Stomach (tissue), 8 donors: ENCODE measurements at regions not wholly inside any gene's neighbourhood (a gene's known extent, or its start where the extent isn't known, plus 50 kb on each side); places are given as distances from the start of the nearest gene placed in this dataset.

Experiments used
- DNase-seq, 2 donors: peaks; one replicate each; pipeline versions ENCODE4 v3.0.0 to v3.0.0-alpha.2; 2013 to 2019
- H3K27ac ChIP-seq, 5 donors: fragments of 200-600 bp in 4 of 5; sonication (generic) in 4 of 5; one replicate each; pipeline ENCODE4 v1.5.1; 2013 to 2019; ENCODE audit warnings: mild to moderate bottlenecking in 1 of 5, moderate library complexity in 1 of 5
- H3K27me3 ChIP-seq, 3 donors: fragments of 200-600 bp; sonication (generic); one replicate each; pipeline ENCODE4 v1.5.1; 2017 to 2019; ENCODE audit warnings: mixed run types in 1 of 3
- H3K36me3 ChIP-seq, 4 donors: fragments of 200-600 bp; sonication (generic); 1 replicate in 3 of 4; 2 replicates in 1 of 4; pipeline ENCODE4 v1.5.1; 2016 to 2019
- H3K4me1 ChIP-seq, 4 donors: fragments of 200-600 bp; sonication (generic); one replicate each; pipeline ENCODE4 v1.5.1; 2016 to 2019
- H3K4me3 ChIP-seq, 4 donors: fragments of 200-600 bp; sonication (generic) in 3 of 4; one replicate each; pipeline ENCODE4 v1.5.1; 2016 to 2019; ENCODE audit warnings: mild to moderate bottlenecking in 1 of 4
- H3K9me3 ChIP-seq, 4 donors: fragments of 200-600 bp; sonication (generic); one replicate each; pipeline ENCODE4 v1.5.1; 2016 to 2019
- CTCF ChIP-seq, 7 experiments: fragments of 450-650 bp in 4 of 7; fragments of 200-600 bp in 3 of 7; sonication (generic) in 3 of 7; IDR thresholded peaks; one replicate each; pipeline ENCODE4 v1.5.1; 2016 to 2019; ENCODE audit warnings: antibody characterized with exemption in 7 of 7, control low read depth in 2 of 7, mild to moderate bottlenecking in 1 of 7
- EP300 ChIP-seq: sonication (generic); formaldehyde crosslinking; IDR thresholded peaks from one replicate; pipeline ENCODE4 v1.6.1; 2017; ENCODE audit warnings: antibody characterized with exemption
- POLR2A ChIP-seq, 4 donors: fragments of 450-650 bp; IDR thresholded peaks; one replicate each; pipeline ENCODE4 v1.6.1; 2016; ENCODE audit warnings: antibody characterized with exemption in 4 of 4, control low read depth in 2 of 4, mild to moderate bottlenecking in 1 of 4, moderate library complexity in 1 of 4
- POLR2AphosphoS5 ChIP-seq, 3 donors: sonication (generic); formaldehyde crosslinking; IDR thresholded peaks; one replicate each; pipeline ENCODE4 v1.6.1; 2016; ENCODE audit warnings: antibody characterized with exemption in 3 of 3
- WGBS, 5 donors: extraction: QIAGEN DNeasy Blood & Tissue Kit in 3 of 5; methylation state at CpG; one replicate each; pipeline versions ENCODE4 v1.1.5 to v1.1.7; 2013 to 2018; 5-methylcytosine and 5-hydroxymethylcytosine counted together
- intact Hi-C: fragments of 100-400 bp; cut with DNase I; formaldehyde crosslinking; loops from one replicate; pipeline ENCODE4 v1.15.1; 2023; ENCODE audit warnings: low total_unique reads
- donor health status: healthy with polysubstance abuse.
- donor health status: Bipolar disorder and iron deficiency.
- donor health status: healthy.

- TF ChIP-seq POLR2AphosphoS5 (IDR thresholded peaks at IDR 0.05), result no peak
- no peak for TF ChIP-seq EP300
- Histone ChIP-seq H3K27me3 (peaks cover 0 to 4% (median 0%) of the 10 kb centered on the region in 3 donors), H3K4me1 (peaks cover 0 to 6% (median 0%) of the 10 kb centered on the region in 4 donors), H3K9me3 (no peaks in the 10 kb centered on the region), H3K36me3 (no peaks in the 10 kb centered on the region), H3K4me3 (no peak overlapping the region), H3K27ac (no peak overlapping the region)
- DNase-seq, result no peak
- intact Hi-C loops, result no loop called here
- WGBS, 5 donors, result 65 to 85% (median 71%) methylated on average over 4 of the region's 4 CpGs
These were observed 87.9 kb upstream of the WASF3 start for GRCh38 chr13:26469602-26470001.

GRCh38 chr13:26471807-26472206, 85.7 kb upstream of the WASF3 start:
- intact Hi-C loops, result no loop called here
- Histone ChIP-seq H3K36me3 (no peaks in the 10 kb centered on the region), H3K9me3 (no peaks in the 10 kb centered on the region), H3K4me1 (peaks cover 0 to 16% (median 3%) of the 10 kb centered on the region in 4 donors), H3K27ac (no peak overlapping the region), H3K27me3 (peaks cover 0 to 19% (median 0%) of the 10 kb centered on the region in 3 donors), H3K4me3 (no peak overlapping the region)
- WGBS, 5 donors, result 78 to 88% (median 86%) methylated on average over 8 of the region's 8 CpGs
- DNase-seq, result no peak
- TF ChIP-seq EP300, result no peak
- TF ChIP-seq POLR2A (IDR thresholded peaks at IDR 0.05), result no peak
- no peak for TF ChIP-seq POLR2AphosphoS5 (IDR thresholded peaks at IDR 0.05)
- TF ChIP-seq CTCF (IDR thresholded peaks at IDR 0.05), result no peak

GRCh38 chr13:26473571-26474230, 83.8 kb upstream of the WASF3 start:
- Histone ChIP-seq H3K27ac (no peak overlapping the region), H3K9me3 (no peaks in the 10 kb centered on the region), H3K27me3 (peaks cover 0 to 19% (median 0%) of the 10 kb centered on the region in 3 donors), H3K4me3 (no peak overlapping the region), H3K4me1 (peaks cover 0 to 17% (median 3%) of the 10 kb centered on the region in 4 donors), H3K36me3 (no peaks in the 10 kb centered on the region)
- TF ChIP-seq CTCF (IDR thresholded peaks at IDR 0.05) (no peak), POLR2A (IDR thresholded peaks at IDR 0.05) (no peak), EP300 (no peak)
- no peak for DNase-seq
- 41 to 65% (median 52%) methylated on average over 5 of the region's 5 CpGs for WGBS, 5 donors
- intact Hi-C loops, result no loop called here

GRCh38 chr13:26474286-26474685, 83.2 kb upstream of the WASF3 start:
- Histone ChIP-seq H3K4me1 (peaks cover 0 to 17% (median 3%) of the 10 kb centered on the region in 4 donors), H3K4me3 (no peak overlapping the region), H3K27ac (no peak overlapping the region), H3K9me3 (no peaks in the 10 kb centered on the region), H3K27me3 (peaks cover 0 to 19% (median 0%) of the 10 kb centered on the region in 3 donors), H3K36me3 (no peaks in the 10 kb centered on the region)
- TF ChIP-seq EP300 (no peak), POLR2A (IDR thresholded peaks at IDR 0.05) (no peak)
- no peak for DNase-seq
- WGBS, 5 donors, result 62 to 75% (median 64%) methylated on average over 11 of the region's 11 CpGs
- intact Hi-C loops, result no loop called here

- TF ChIP-seq POLR2A (IDR thresholded peaks at IDR 0.05) (no peak), CTCF (IDR thresholded peaks at IDR 0.05) (no peak), EP300 (no peak), POLR2AphosphoS5 (IDR thresholded peaks at IDR 0.05) (no peak)
- 59 to 69% (median 66%) methylated on average over 8 to 15 of the region's 15 CpGs for WGBS, 5 donors
- Histone ChIP-seq H3K9me3 (no peaks in the 10 kb centered on the region), H3K27me3 (peaks cover 0 to 19% (median 0%) of the 10 kb centered on the region in 3 donors), H3K4me3 (no peak overlapping the region), H3K27ac (peak overlapping the region in 2 of 5 donors; percentile 47 to 72), H3K4me1 (peaks cover 0 to 17% (median 3%) of the 10 kb centered on the region in 4 donors), H3K36me3 (no peaks in the 10 kb centered on the region)
- DNase-seq, result no peak
- intact Hi-C loops, result no loop called here
These were observed 82.0 kb upstream of the WASF3 start for GRCh38 chr13:26475176-26476110.
